ENCODE measurements at regions not wholly inside any gene's neighbourhood (a gene's known extent, or its start where the extent isn't known, plus 50 kb on each side); places are given as distances from the start of the nearest gene placed in this dataset.

- DNase-seq = no peak
Measured at GRCh38 chr2:226426292-226426736, 373.3 kb downstream of the IRS1 start.

GRCh38 chr2:226424971-226425370 is 374.6 kb downstream of the IRS1 start:
- no peak for DNase-seq

GRCh38 chr2:226423498-226423960 is 376.1 kb downstream of the IRS1 start:
- no peak for DNase-seq

GRCh38 chr2:226420646-226421045 is 379.0 kb downstream of the IRS1 start:
- no peak for DNase-seq

GRCh38 chr2:226418521-226418920 is 381.1 kb downstream of the IRS1 start:
- no peak for DNase-seq

- DNase-seq = peak; percentile 28
Measured at GRCh38 chr2:226414335-226414734, 385.3 kb downstream of the IRS1 start.

GRCh38 chr2:226413498-226414130 is 386.0 kb downstream of the IRS1 start:
- no peak for DNase-seq

GRCh38 chr2:226411727-226412360 is 387.8 kb downstream of the IRS1 start:
- no peak for DNase-seq

- no peak for DNase-seq
Measured at GRCh38 chr2:226411205-226411604, 388.4 kb downstream of the IRS1 start.

GRCh38 chr2:226410247-226410835 is 389.3 kb downstream of the IRS1 start:
- DNase-seq = peak; percentile 31

- no peak for DNase-seq
Measured at GRCh38 chr2:226409134-226409533, 390.5 kb downstream of the IRS1 start.

GRCh38 chr2:226408141-226408540 is 391.5 kb downstream of the IRS1 start:
- DNase-seq = no peak

GRCh38 chr2:226407135-226407534 is 392.5 kb downstream of the IRS1 start:
- DNase-seq = no peak

- DNase-seq = no peak
Measured at GRCh38 chr2:226405465-226405864, 394.2 kb downstream of the IRS1 start.

- no peak for DNase-seq
Measured at GRCh38 chr2:226403369-226403768, 396.3 kb downstream of the IRS1 start.

- no peak for DNase-seq
Measured at GRCh38 chr2:226399006-226399405, 400.6 kb downstream of the IRS1 start.

- no peak for DNase-seq
Measured at GRCh38 chr2:226398580-226398979, 401.0 kb downstream of the IRS1 start.

GRCh38 chr2:226396541-226396940 is 403.1 kb downstream of the IRS1 start:
- no peak for DNase-seq

GRCh38 chr2:226387499-226387942 is 412.1 kb downstream of the IRS1 start:
- DNase-seq = no peak

- DNase-seq = no peak
Measured at GRCh38 chr2:226383461-226383860, 416.2 kb downstream of the IRS1 start.

GRCh38 chr2:226380679-226381078 is 418.9 kb downstream of the IRS1 start:
- DNase-seq = no peak

- no peak for DNase-seq
Measured at GRCh38 chr2:226378753-226379705, 420.6 kb downstream of the IRS1 start.
